ENCODE measurements at regions not wholly inside any gene's neighbourhood (a gene's known extent, or its start where the extent isn't known, plus 50 kb on each side); places are given as distances from the start of the nearest gene placed in this dataset.
"Not testable (repeated sequence)": the region's sequence is repeated elsewhere in the genome, so short reads cannot be mapped to it uniquely, and the experiment has no call there.

GRCh38 chr9:78405461-78405860 lies 108.5 kb downstream of the PSAT1 start:
- POLR2A ChIA-PET, result no interaction called here
- H3K27ac ChIP-seq (ENCODE audit: low read depth, low read length), result no peak overlapping the region
- H3K9me3 ChIP-seq (ENCODE audit: control insufficient read depth, insufficient read depth, low read length), result peaks cover 4% of the 10 kb centered on the region; the same call in 1 of the 2 replicates
- no peak overlapping the region for H3K4me3 ChIP-seq (ENCODE audit: low read depth, low read length)
- CTCF ChIA-PET, result no interaction called here
- peaks cover under 1% of the 10 kb centered on the region for H3K27me3 ChIP-seq (ENCODE audit: control insufficient read depth, insufficient read depth, low read length)
- DNase-seq (ENCODE audit: low read depth, low spot score), result no peak
- TF ChIP-seq, protein P1, sequence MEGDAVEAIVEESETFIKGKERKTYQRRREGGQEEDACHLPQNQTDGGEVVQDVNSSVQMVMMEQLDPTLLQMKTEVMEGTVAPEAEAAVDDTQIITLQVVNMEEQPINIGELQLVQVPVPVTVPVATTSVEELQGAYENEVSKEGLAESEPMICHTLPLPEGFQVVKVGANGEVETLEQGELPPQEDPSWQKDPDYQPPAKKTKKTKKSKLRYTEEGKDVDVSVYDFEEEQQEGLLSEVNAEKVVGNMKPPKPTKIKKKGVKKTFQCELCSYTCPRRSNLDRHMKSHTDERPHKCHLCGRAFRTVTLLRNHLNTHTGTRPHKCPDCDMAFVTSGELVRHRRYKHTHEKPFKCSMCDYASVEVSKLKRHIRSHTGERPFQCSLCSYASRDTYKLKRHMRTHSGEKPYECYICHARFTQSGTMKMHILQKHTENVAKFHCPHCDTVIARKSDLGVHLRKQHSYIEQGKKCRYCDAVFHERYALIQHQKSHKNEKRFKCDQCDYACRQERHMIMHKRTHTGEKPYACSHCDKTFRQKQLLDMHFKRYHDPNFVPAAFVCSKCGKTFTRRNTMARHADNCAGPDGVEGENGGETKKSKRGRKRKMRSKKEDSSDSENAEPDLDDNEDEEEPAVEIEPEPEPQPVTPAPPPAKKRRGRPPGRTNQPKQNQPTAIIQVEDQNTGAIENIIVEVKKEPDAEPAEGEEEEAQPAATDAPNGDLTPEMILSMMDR (IDR thresholded peaks at IDR 0.05; ENCODE audit: low read depth, low read length), result no peak

DNA sequence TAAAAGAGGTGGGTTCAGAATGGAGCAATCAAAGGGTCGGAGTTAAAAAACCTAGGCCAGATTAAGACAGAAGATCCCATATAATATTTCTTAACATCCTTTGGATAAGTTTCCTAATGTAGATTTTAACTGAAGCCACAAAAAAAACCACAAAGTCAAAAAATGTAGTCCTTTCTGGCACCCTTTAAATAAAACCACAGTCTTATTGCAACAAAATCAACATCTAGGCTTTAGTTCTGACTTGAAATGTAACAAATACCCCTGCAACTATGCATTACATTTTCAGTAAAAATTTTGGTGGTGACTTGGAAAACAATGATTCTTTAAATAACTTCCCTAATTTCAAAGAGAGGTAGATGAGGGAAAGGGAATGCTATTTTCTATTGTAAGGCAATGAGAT lies 109.2 kb downstream of the PSAT1 start:
- Histone ChIP-seq H3K27me3 (ENCODE audit: control insufficient read depth, insufficient read depth, low read length) (no peaks in the 10 kb centered on the region), H3K27ac (ENCODE audit: low read depth, low read length) (no peak overlapping the region), H3K4me3 (ENCODE audit: low read depth, low read length) (no peak overlapping the region), H3K9me3 (ENCODE audit: control insufficient read depth, insufficient read depth, low read length) (peaks cover 4% of the 10 kb centered on the region; the same call in 1 of the 2 replicates)
- POLR2A ChIA-PET, result no interaction called here
- no peak for DNase-seq (ENCODE audit: low read depth, low spot score)
- TF ChIP-seq, protein P1 (IDR thresholded peaks at IDR 0.05; ENCODE audit: low read depth, low read length), result no peak
- CTCF ChIA-PET, result interaction anchor here (1.0 kb wide), 1 partner anchor 33 kb away, joined by 3 read pairs; no protein-coding TSS in a partner anchor

GRCh38 chr9:78406933-78407332 lies 110.0 kb downstream of the PSAT1 start:
- DNase-seq (ENCODE audit: low read depth, low spot score), result no peak
- Histone ChIP-seq H3K4me3 (ENCODE audit: low read depth, low read length) (no peak overlapping the region), H3K9me3 (ENCODE audit: control insufficient read depth, insufficient read depth, low read length) (peaks cover 4% of the 10 kb centered on the region; the same call in 1 of the 2 replicates), H3K27ac (ENCODE audit: low read depth, low read length) (no peak overlapping the region), H3K27me3 (ENCODE audit: control insufficient read depth, insufficient read depth, low read length) (no peaks in the 10 kb centered on the region)
- TF ChIP-seq, protein P1 (IDR thresholded peaks at IDR 0.05; ENCODE audit: low read depth, low read length), result no peak
- ChIA-PET CTCF (interaction anchor here (1.0 kb wide), 1 partner anchor 32 kb away, joined by 3 read pairs; no protein-coding TSS in a partner anchor), POLR2A (no interaction called here)

DNA sequence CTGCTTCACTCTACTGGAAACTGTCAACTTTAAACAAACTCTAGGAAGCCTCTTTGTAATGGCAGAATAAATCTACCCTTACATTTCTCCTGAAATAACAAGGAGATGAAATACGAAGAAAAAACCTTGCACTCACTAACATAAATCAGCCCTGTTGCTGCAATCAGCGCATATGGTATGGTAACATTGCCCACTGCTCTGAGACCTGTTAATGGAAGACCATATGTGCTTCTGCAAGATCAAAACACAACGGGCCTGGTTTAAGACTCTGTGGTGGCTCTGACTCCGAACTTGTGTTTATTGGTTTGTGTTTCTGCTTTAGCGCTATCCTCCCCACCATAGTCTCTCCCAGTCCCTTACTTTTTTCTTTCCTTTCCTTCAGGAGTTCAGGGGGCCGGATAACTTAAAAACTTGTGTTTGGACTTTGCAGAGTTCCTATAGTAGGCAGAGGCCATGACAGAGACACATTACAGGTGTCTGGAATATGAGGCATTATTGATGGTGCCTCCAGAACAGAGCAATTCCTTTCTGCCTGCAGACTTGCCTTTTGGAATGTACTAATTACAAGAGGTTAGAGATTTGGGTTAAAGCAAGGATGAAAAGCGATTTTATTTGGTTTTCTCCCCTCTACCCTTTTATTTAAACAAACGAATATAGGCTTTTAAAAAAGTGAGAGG lies 110.8 kb downstream of the PSAT1 start:
- no peak overlapping the region for H3K4me3 ChIP-seq (ENCODE audit: low read depth, low read length)
- TF ChIP-seq, protein P1 (IDR thresholded peaks at IDR 0.05; ENCODE audit: low read depth, low read length), result no peak
- no peak for DNase-seq (ENCODE audit: low read depth, low spot score)
- no peak overlapping the region for H3K27ac ChIP-seq (ENCODE audit: low read depth, low read length)
- POLR2A ChIA-PET, result no interaction called here
- CTCF ChIA-PET, result no interaction called here
- H3K27me3 ChIP-seq (ENCODE audit: control insufficient read depth, insufficient read depth, low read length), result no peaks in the 10 kb centered on the region
- peaks cover 4% of the 10 kb centered on the region; the same call in 1 of the 2 replicates for H3K9me3 ChIP-seq (ENCODE audit: control insufficient read depth, insufficient read depth, low read length)

GRCh38 chr9:78408388-78408787 lies 111.5 kb downstream of the PSAT1 start:
- ChIA-PET POLR2A (no interaction called here), CTCF (no interaction called here)
- DNase-seq (ENCODE audit: low read depth, low spot score), result no peak
- Histone ChIP-seq H3K4me3 (ENCODE audit: low read depth, low read length) (no peak overlapping the region), H3K9me3 (ENCODE audit: control insufficient read depth, insufficient read depth, low read length) (peaks cover 4% of the 10 kb centered on the region; the same call in 1 of the 2 replicates), H3K27ac (ENCODE audit: low read depth, low read length) (no peak overlapping the region), H3K27me3 (ENCODE audit: control insufficient read depth, insufficient read depth, low read length) (no peaks in the 10 kb centered on the region)
- TF ChIP-seq, protein P1 (IDR thresholded peaks at IDR 0.05; ENCODE audit: low read depth, low read length), result no peak

DNA sequence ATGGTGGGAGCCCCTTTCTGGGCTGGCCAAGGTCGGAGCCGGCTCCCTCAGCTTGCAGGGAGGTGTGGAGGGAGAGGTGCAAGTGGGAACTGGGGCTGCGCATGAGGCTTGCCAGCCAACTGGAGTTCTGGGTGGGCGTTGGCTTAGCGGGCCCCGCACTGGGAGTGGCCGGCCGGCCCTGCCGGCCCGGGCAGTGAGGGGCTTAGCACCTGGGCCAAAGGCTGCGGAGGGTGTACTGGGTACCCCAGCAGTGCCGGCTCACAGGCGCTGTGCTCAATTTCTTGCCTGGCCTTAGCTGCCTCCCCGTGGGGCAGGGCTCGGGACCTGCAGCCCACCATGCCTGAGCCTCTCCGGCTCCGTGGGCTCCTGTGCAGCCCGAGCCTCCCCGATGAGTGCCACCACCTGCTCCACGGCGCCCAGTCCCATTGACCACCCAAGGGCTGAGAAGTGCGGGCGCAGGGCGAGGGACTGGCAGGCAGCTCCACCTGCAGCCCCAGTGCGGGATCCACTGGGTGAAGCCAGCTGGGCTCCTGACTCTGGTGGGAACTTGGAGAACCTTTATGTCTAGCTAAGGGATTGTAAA lies 113.1 kb downstream of the PSAT1 start:
- H3K9me3 ChIP-seq (ENCODE audit: control insufficient read depth, insufficient read depth, low read length); H3K27me3 ChIP-seq (ENCODE audit: control insufficient read depth, insufficient read depth, low read length); H3K4me3 ChIP-seq (ENCODE audit: low read depth, low read length); CTCF ChIA-PET; DNase-seq (ENCODE audit: low read depth, low spot score); POLR2A ChIA-PET; H3K27ac ChIP-seq (ENCODE audit: low read depth, low read length): not testable (repeated sequence)
